Type B pancreatic cell (in vitro differentiated cells): ENCODE measurements at regions not wholly inside any gene's neighbourhood (a gene's known extent, or its start where the extent isn't known, plus 50 kb on each side); places are given as distances from the start of the nearest gene placed in this dataset.

ENCODE experiments used
- DNase-seq: peaks from one replicate; pipeline ENCODE4 v3.0.0; 2021; ENCODE audit warnings: mixed read lengths; ENCODE audit not compliant: unreplicated experiment; ENCODE audit errors: extremely low spot score
- H3K27ac Mint-ChIP-seq: 2 replicates; pipeline ENCODE4 v1.8.0; 2021; ENCODE audit warnings: mild to moderate bottlenecking, mixed read lengths
- H3K27me3 Mint-ChIP-seq: 2 replicates; pipeline ENCODE4 v1.8.0; 2021; ENCODE audit warnings: mixed read lengths
- H3K36me3 Mint-ChIP-seq: 2 replicates; pipeline ENCODE4 v1.8.0; 2021; ENCODE audit warnings: mixed read lengths
- H3K4me1 Mint-ChIP-seq: one replicate; pipeline ENCODE4 v1.8.0; 2021; ENCODE audit warnings: mixed read lengths; ENCODE audit not compliant: unreplicated experiment
- H3K4me3 Mint-ChIP-seq: 2 replicates; pipeline ENCODE4 v1.8.0; 2021; ENCODE audit warnings: mild to moderate bottlenecking, mixed read lengths
- H3K9me3 Mint-ChIP-seq: 2 replicates; pipeline ENCODE4 v1.8.0; 2021; ENCODE audit warnings: mixed read lengths
- CTCF ChIP-seq: fragments of 200-600 bp; sonication (generic); conservative IDR thresholded peaks from 2 replicates; pipeline ENCODE4 v1.5.0; 2021; ENCODE audit warnings: antibody characterized with exemption, mild to moderate bottlenecking

GRCh38 chr1:219465212-219466093 is 147.5 kb downstream of the ZC3H11B start:
- TF ChIP-seq CTCF: no peak
- H3K27me3 Mint-ChIP-seq: no peaks in the 10 kb centered on the region
- DNase-seq: no peak
- H3K4me1 Mint-ChIP-seq: peaks cover 14% of the 10 kb centered on the region
- no peaks in the 10 kb centered on the region for H3K9me3 Mint-ChIP-seq
- H3K36me3 Mint-ChIP-seq: no peaks in the 10 kb centered on the region
- H3K27ac Mint-ChIP-seq: no peak overlapping the region
- no peak overlapping the region for H3K4me3 Mint-ChIP-seq

- Mint-ChIP-seq H3K4me3 (no peak overlapping the region), H3K9me3 (peaks cover 4% of the 10 kb centered on the region), H3K36me3 (no peaks in the 10 kb centered on the region), H3K4me1 (peaks cover 19% of the 10 kb centered on the region), H3K27ac (no peak overlapping the region), H3K27me3 (peaks cover 5% of the 10 kb centered on the region)
- TF ChIP-seq CTCF: no peak
- DNase-seq: no peak
Observed at GRCh38 chr1:219463636-219464035, 149.3 kb downstream of the ZC3H11B start.

GRCh38 chr1:219461981-219462400 is 150.9 kb downstream of the ZC3H11B start:
- H3K4me3 Mint-ChIP-seq: no peak overlapping the region
- peaks cover 4% of the 10 kb centered on the region for H3K9me3 Mint-ChIP-seq
- peaks cover 19% of the 10 kb centered on the region for H3K4me1 Mint-ChIP-seq
- TF ChIP-seq CTCF: no peak
- no peak overlapping the region for H3K27ac Mint-ChIP-seq
- peaks cover 5% of the 10 kb centered on the region for H3K27me3 Mint-ChIP-seq
- DNase-seq: no peak
- H3K36me3 Mint-ChIP-seq: no peaks in the 10 kb centered on the region

- TF ChIP-seq CTCF: no peak
- Mint-ChIP-seq H3K36me3 (no peaks in the 10 kb centered on the region), H3K4me1 (peaks cover 19% of the 10 kb centered on the region), H3K9me3 (peaks cover 4% of the 10 kb centered on the region), H3K4me3 (no peak overlapping the region), H3K27ac (no peak overlapping the region), H3K27me3 (peaks cover 5% of the 10 kb centered on the region)
- no peak for DNase-seq
Observed at GRCh38 chr1:219460896-219461815, 151.7 kb downstream of the ZC3H11B start.

GRCh38 chr1:219460081-219460895 is 152.6 kb downstream of the ZC3H11B start:
- Mint-ChIP-seq H3K27me3 (peaks cover 5% of the 10 kb centered on the region), H3K4me1 (peaks cover 19% of the 10 kb centered on the region), H3K36me3 (no peaks in the 10 kb centered on the region), H3K9me3 (peaks cover 4% of the 10 kb centered on the region), H3K27ac (no peak overlapping the region), H3K4me3 (no peak overlapping the region)
- no peak for TF ChIP-seq CTCF
- no peak for DNase-seq
